Astrocyte (in vitro differentiated cells and primary cell): ENCODE measurements at regions not wholly inside any gene's neighbourhood (a gene's known extent, or its start where the extent isn't known, plus 50 kb on each side); places are given as distances from the start of the nearest gene placed in this dataset.

Experiments
- EZH2 ChIP-seq: IDR thresholded peaks from 2 replicates; pipeline ENCODE4 v1.6.1; 2012; ENCODE audit warnings: mild to moderate bottlenecking, low read length, inconsistent platforms; ENCODE audit not compliant: insufficient read depth
- TF ChIP-seq, protein P1 (sequence below): IDR thresholded peaks from 2 replicates; pipeline ENCODE4 v1.5.1; 2011; ENCODE audit warnings: low read depth, mild to moderate bottlenecking, inconsistent platforms, low read length, moderate library complexity; ENCODE audit not compliant: insufficient read depth

DNA sequence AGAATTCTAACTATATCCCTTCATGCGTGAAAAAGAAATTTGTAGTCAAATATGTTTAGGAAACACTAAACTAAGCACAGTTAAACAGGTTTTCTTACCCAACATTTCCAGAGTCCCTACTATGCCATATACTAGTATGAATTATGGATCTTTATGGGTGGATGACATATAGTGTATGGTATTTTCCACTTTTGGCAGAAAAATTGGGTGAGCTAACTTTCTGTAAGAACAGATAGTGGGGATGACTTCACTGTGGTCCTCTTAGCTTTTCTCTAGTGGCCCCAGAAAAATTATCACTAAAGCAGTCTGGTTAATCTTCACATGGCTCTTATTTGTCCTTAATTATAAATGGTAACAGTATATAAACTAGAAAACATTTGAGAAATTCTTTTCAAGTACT is 240.0 kb upstream of the GULP1 start:
- TF ChIP-seq, protein P1, sequence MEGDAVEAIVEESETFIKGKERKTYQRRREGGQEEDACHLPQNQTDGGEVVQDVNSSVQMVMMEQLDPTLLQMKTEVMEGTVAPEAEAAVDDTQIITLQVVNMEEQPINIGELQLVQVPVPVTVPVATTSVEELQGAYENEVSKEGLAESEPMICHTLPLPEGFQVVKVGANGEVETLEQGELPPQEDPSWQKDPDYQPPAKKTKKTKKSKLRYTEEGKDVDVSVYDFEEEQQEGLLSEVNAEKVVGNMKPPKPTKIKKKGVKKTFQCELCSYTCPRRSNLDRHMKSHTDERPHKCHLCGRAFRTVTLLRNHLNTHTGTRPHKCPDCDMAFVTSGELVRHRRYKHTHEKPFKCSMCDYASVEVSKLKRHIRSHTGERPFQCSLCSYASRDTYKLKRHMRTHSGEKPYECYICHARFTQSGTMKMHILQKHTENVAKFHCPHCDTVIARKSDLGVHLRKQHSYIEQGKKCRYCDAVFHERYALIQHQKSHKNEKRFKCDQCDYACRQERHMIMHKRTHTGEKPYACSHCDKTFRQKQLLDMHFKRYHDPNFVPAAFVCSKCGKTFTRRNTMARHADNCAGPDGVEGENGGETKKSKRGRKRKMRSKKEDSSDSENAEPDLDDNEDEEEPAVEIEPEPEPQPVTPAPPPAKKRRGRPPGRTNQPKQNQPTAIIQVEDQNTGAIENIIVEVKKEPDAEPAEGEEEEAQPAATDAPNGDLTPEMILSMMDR, result no peak
- TF ChIP-seq EZH2, result no peak
